ENCODE measurements at regions not wholly inside any gene's neighbourhood (a gene's known extent, or its start where the extent isn't known, plus 50 kb on each side); places are given as distances from the start of the nearest gene placed in this dataset.

GRCh38 chr13:65532231-65532630 lies 1697.9 kb downstream of the PCDH9 start:
- TF ChIP-seq CTCF (IDR thresholded peaks at IDR 0.05; ENCODE audit: low read depth, low read length, poor library complexity, severe bottlenecking) (no peak), EZH2phosphoT487 (IDR thresholded peaks at IDR 0.05; ENCODE audit: borderline replicate concordance, low read length) (no peak)
